HG02759 (cell line): ENCODE measurements at regions not wholly inside any gene's neighbourhood (a gene's known extent, or its start where the extent isn't known, plus 50 kb on each side); places are given as distances from the start of the nearest gene placed in this dataset.
"Not testable (repeated sequence)": the region's sequence is repeated elsewhere in the genome, so short reads cannot be mapped to it uniquely, and the experiment has no call there.

Experiments
- ATAC-seq: cut with Tn5 transposase; IDR thresholded peaks from one replicate; pipeline ENCODE4 v1.9.1; 2021; ENCODE audit warnings: mild to moderate bottlenecking, moderate library complexity; ENCODE audit not compliant: unreplicated experiment

DNA sequence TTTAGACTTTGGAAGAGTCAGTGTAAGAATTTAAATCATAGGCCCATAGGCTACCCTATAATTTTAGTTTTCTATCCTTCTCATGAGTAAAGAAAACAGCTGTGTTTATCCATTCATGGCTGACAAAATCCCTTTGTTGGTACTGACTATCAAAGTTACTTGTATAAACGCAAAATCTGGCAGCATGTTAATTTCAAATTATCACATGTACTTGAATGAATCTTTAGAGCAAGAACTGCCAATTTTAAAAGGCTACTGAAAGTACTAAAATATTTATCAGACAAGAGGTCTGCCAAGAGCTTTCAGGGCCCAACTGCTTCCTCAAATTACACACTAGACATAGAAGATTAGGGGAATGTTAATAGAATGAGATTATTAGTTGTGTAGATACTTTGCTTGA is 66.6 kb downstream of the MYL12B start:
- ATAC-seq, result no peak

DNA sequence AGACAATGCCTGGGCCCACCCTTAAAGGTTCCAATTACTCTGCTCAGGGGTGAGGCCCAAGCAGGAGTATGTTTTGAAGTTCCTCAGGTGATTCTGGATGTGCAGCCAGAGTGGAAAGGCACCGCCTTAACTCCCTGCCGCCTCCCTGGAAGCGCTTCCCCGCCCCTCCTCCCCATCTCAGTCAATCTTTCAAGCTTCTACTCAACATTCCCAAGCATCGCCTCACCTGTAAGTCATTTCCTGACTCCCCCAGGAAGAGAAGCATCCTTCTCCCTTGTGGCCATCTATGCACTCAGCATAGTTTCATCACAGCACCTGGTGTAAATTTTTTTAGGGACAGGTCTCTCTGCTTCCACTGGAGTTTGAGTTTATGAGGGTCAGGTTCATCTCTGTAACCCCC is 67.5 kb downstream of the MYL12B start:
- no peak for ATAC-seq

DNA sequence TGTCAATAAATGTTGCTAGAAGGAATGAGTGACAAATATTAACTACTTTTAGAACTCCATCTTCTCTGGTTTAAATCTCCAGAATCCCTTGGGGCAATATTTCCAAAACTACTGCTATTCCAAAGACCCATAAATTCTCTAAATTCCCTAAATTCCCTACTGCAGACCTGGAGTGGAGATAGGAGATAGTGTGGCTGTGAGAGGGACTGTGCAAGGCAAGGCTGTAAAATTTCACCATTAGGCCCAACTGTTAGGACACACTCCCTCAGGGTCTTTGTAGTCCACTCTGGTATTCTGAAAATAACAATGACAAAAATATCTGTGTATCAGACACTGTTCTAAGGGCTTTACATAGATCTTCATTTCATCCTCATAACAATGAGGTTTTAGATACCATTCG is 67.9 kb downstream of the MYL12B start:
- ATAC-seq, result no peak

DNA sequence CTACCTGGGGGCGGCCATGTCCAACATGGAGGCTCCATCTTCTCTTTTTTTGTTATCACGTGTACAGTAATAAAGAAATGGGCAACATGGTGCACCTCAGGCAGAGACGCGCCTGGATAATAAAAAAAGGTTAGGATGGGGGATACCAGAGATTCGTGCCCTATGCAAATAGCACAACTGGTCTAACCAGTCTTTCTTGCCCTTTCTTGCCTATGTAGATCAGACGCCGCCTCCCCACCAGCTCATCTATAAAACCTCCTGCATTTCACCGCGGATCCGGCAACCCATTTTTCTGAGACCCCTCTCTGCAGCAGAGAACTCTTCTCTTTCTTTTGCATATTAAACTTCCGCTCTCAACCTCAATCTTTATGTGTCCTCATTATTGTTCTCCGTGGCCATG is 68.7 kb downstream of the MYL12B start:
- ATAC-seq, result no peak

DNA sequence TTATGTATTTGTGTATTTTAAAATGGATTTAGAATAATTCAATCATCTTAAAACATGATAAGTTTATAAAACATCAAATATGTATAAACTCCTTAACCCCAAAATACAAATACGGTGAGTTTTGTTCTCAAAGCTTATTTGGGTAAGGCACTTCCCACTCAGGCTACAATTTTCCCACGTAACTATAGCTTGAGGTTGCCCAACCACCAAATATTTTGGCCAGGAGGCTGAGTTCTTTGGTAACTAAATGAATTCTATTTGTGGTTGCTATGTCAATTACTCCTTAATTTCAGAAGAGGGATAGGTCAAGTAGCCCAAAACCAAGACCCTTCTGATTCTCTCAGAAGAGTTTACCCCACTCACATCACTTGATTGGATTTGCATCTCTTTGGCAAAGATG is 70.4 kb downstream of the MYL12B start:
- ATAC-seq, result no peak

DNA sequence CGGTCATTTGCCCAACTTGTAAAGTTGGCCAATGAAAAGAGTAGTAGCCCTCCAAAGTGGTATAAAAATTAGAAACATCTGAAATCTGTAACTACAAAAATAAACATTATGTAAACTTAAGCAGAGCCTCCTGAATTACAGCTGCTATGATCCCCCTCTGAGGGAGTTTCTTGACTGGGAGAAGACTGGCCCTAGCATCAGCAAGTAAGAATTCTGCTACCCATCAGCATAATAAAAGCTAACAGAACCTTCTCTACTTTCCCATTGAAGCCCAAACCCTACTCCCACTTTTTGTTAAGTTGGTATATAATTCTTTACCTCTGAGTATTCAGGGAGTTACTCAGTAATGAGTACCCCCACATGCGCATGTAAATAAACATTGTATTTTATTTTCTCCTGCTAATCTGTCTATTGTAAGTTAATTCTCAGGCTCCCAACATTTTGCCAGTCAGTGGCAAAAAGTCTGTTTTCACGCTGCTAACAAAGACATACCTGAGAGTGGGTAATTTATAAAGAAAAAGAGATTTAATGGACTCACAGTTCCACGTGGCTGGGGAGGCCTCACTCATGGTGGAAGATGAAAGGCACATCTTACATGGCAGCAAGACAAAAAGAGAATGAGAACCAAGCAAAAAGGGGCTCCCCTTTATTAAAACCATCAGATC is 71.3 kb downstream of the MYL12B start:
- ATAC-seq, result no peak

DNA sequence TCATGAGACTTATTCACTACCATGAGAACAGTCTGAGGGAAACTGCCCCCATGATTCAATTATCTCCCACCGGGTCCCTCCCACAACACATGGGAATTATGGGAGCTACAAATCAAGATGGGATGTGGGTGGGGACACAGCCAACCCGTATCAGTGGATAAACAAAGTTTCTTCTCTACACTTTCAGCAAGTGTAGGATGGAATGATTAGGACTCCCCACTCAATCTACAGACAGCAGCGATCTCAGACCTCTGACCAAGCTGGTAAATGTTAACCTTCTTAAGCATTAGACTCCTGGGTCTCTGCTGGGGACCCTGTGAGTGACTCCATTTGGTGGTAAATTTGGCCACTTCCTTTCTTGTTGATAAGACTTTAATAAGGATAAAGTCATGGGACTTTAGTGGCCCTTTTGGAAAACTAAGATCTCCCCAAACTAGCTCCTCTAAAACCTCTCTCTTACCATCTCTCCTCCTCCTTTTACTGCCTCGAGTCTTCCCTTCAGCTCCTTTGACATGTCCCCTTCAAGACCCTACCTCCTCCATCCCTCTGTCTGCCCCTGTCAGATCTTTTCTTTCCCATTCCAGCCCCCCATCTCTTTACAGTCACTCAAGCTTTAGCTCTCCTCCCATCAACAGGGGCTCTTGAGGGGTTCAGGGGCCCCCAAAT is 71.9 kb downstream of the MYL12B start:
- no peak for ATAC-seq

DNA sequence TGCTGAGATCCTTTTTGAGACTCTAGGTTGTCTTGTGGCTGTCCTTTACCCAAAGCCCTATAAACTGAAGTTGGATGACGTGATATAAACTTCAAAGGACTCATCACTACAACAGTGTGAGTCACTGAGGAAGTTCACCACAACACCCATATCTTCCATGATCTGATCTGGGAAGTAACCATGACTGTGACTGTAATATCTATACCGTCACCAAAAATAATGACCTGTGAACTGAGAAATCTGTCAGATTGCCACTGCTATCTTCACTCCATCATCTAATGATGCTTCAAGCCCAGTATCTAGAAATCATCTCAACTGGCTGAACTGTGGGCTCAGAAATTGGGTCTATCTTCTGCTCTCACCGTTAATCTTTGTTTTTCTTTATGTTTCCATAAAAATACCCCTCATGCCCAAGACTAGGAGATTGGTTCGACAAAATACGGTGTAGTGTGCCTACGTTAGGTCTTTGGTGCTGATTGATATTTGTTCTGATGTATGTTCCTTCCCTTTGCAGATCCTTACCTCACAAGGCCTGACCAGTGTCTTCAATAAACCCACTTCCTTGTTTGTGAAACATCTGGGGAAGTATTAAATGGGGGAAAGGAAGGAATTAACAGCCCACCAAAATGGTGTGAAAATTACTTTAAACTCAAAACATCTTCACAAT is 78.2 kb downstream of the MYL12B start:
- ATAC-seq, result no peak

DNA sequence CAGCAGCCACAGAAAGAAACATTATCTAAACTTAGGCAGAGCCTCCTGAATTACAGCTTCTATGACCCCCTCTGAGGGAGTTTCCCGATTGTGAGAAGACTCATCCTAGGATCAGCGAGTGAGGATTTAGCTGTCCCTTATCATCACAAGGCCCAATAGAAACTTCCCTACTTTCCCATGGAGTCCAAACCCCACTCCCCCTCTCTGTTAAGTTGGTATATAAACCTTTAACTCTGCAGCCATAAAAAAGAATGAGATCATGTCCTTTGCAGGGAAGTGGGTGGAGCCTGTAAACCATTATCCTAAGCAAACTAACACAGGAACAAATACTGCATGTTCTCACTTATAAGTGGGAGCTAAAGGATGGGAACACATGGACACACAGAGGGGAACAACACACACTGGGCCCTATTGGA is 78.8 kb downstream of the MYL12B start:
- ATAC-seq, result no peak

DNA sequence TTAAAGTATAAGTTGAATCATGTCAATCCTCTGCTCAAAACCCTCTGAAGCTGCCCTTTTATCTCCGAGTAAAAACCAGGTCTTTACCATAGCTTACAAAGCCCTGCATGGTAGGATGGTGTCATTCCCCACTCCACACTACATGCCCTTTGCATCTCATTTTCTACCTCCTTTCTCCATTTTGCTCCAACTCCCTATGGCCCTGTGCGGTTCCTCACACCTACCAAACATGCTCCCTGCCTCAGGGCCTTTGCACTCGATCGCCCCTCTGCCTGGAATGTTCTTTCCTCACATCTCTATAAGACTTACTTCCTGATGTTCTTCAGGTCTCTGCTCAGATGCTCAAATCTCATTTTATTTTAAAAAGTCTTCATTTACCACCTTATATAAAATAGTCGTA is 80.7 kb downstream of the MYL12B start:
- ATAC-seq, result no peak

DNA sequence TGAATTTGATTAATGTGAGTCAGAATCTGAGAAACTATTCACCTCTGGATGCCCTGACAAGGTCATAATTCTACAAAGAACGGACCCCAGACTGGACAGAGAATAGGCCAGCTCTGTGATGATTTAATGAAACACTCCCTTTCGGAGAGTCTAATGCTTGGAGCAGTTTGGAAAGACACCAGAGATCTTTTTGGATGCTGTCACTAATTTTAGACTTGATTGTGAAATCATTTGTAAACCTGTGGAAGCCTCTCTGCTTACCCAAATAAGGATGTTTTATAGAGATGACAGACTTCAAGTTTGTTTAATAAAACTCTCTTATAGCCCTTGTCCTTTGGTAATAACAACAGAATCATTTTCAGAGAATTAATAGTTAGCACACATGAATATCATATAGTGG is 83.5 kb downstream of the MYL12B start:
- ATAC-seq, result no peak

DNA sequence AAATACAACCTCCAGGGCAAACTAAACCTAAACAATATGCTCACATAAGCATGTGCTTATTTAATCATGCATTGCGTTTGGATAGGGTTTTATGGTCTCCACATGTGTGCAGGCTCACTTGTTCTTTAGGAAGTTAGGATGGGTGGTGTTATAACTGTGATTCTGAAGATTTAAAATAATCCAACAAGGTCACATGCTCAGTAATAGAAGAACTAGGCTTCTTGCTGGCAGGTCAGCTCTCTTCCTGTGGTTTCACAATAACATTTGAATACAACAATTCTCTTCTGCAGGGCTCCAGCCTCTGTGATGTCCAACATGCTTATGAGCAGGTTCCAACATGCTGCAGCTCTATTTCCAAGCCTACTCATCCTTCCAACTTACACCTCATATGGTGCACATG is 84.0 kb downstream of the MYL12B start:
- no peak for ATAC-seq

DNA sequence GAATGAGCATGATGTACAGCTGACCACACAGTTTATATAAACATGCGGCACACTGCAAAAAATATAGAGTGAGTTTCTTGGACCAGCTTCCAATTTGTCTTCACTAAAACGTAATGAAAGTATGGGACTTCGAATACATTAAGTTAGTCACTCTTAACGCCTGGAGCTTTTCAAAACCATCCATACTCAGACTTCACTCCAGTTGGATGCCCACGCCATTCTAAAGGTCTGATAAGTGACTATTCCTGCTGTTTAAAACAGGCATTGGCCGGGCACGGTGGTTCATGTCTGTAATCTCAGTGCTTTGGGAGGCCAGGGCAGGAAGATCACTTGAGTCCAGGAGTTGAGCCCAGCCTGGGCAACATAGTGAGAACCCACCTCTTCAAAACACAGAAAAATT is 84.6 kb downstream of the MYL12B start:
- no peak for ATAC-seq

DNA sequence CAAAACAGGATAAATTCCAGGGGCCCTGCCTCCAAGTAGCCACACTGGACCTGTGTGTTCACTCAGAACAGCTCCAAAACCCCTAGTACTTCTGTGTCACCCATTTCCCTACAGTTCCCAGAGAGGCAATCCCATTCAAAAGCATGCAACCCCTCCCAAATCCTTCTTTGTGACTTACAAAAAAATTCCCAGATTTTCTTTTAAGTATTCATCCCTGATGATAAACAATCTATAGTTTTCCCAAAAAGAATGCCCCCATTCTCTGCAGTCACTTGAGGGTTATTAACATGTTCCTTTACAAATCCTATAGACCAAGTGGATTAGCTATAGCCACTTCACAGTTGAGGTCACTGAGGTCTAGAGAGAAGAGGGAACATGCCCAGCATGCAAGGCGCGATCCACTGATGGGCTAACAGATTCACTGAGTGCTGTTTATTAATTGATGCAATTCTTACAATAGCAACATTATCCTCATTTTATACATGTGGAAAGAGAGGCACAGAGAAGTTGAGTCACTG is 85.4 kb downstream of the MYL12B start:
- no peak for ATAC-seq

DNA sequence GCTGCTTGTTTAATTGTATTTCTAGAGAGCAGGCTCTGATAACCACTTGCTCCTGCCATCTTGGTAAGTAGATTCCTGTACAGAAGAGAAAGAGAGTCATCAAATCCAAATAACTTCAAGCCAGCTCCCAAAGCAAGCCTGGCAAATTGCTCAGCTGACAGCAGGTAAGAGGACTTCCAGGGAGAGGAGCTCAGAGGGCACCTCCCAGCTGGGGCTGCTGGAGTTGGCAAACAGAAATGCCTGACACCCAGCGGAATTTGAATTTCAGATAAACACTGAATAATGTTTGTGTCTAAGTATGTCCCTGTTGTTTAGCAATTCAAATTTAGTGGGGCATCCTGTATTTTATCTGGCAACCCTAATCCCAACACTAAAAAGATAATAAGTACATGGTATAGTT is 86.2 kb downstream of the MYL12B start:
- no peak for ATAC-seq

DNA sequence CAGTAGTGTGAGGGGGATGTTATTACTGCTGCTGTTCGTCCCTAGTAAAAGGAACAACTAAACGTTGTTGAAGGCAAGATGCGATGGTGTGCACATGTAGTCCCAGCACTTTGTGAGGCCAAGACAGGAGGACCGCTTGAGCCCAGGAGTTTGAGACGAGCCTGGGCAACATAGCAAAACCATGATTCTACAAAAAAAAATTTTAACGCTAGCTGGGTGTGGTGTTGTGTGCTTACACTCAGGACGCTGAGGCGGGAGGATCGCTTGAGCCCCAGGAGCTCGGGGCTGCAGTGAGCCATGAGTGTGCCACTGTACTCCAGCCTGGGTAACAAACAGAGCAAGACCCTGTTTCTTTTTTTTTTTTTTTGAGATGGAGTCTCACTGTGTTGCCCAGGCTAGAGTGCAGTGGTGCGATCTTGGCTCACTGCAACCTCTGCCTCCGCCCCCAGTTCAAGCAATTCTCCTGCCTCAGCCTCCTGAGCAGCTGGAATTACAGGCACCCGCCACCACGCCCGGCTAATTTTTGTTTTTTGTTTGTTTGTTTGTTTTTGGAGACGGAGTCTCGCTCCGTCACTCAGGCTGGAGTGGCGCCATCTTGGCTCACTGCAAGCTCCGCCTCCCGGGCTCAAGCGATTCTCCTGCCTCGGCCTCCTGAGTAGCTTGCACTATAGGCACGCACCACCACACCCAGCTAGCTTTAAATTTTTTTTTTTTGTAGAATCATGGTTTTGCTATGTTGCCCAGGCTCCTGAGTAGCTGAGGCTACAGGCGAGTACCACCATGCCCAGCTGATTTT is 87.3 kb downstream of the MYL12B start:
- ATAC-seq, result not testable (repeated sequence)

DNA sequence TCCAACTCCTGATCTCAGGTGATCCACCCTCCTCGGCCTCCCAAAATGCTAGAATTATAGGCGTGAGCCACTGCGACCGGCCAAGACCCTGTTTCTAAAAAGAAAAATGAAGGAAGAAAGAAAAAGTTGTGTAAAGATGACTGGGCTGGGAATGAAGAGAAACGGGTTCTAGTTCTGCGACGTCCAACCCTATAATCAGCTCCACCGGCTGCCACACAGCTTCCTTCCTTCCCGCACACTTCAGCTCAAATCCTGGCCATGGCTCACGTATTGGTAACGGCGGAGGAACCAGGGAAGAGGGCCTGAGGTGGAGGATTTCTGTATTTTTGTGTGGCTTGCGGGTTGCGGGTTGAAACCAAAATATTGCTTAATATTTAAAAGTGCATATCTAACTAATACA is 88.1 kb downstream of the MYL12B start:
- ATAC-seq, result no peak

DNA sequence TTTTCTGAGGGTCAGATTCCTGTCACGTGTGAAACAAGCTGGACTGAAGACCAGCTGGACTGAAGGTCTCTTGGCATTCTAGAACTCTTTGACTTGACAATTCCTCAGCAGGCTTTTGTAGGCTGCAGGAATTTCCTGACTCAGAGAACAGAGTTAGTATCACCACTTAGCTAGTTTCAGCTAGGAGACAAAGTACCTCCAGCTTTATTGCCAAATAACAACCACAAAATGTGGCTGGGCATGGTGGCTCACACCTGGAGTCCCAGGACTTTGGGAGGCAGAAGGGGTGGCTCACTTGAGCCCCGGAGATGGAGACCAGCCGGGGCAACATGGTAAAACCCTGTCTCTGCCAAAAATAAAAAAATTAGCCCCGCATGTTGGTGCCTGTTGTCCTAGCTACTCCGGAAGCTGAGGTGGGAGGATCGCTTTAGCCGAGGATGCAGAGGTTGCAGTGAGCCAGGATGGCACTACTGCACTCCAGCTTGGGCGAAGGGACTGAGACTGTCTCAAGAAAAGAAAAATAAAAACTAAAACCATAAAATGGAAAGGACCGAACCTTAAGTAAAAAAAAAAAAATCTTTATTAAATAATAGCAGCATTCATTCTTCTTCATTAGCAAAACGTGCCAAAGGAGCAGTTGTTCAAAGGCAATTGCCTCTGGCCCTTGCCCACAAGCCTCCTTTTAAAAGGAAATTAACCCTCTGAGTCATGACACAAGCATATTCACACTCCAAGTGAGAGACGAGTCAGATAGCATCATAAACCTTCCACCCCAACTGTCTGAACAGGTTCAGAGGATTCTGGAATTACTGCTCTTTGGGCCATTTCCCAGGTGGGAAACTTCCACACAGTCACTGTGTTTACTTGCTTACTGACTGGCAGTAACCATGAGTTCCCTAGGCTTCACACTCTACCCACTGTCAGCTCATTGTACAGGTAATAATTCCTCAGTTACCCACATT is 88.9 kb downstream of the MYL12B start:
- no peak for ATAC-seq

DNA sequence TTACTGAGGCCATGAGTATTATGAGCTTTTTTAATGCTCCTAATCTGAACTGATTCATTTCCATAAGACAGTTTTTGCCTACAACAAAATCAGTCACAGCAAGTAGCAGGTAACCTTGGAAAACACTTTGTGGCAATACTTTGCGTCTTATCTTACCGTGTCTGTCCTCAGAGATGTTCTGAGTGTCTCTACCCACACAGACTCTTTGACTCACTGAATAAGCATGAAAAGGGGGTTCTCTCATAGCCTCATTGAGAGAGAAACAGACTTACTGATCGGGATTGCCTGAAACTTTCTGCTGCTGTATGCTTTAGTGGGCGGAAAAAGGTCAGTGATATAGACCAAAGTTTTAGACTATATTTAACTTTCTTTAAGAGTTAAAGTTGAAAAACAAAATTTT is 92.6 kb downstream of the MYL12B start:
- ATAC-seq, result no peak

DNA sequence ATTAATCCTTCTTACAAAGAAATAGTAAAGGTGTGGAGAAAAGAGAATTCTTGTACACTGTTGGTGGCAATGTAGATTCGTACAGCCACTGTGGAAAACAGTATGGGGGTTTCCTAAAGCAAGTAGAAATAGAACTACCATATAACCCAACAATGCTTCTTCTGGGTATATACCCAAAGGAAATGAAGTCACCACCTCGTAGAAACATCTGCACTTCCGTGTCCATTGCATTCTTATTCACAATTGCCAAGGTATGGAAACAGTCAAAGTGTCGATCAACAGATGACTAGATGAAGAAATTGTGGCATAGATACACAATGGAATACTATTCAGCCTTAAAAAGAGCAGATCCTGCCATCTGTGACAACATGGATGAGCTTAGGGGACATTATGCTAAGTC is 93.4 kb upstream of the TGIF1 start:
- no peak for ATAC-seq
